ENCODE measurements at regions not wholly inside any gene's neighbourhood (a gene's known extent, or its start where the extent isn't known, plus 50 kb on each side); places are given as distances from the start of the nearest gene placed in this dataset.

DNA sequence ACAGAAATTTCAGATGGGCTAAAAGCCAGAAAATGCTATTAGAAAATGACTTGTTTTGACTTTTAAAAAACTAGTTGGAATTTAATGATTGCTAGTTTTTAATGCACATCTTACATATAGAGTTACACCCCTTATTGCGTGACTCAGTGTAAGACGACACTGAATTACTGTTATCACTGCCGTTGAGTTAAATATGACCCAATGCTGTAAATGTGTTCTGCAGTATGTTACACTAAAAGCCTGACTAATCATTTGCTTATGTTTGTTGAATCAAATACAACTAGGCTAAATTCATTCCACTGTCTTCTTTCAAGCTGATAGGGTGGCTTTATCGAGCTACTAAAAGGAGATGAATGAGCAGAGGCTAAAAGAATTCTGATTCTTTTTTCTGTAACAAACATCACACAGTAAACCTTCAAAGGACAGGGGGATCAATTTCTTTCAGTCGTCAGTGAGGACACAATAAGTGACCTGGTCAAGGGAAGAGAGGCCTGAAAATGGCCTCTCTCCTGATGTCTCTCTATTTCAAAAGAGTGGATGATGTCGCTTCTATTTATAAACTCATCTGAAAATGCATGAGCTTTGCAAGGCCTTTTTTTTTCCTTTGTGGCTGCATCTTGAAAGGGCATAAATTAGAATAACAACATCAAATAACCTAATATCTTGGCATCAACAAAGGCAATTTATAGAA lies 142.2 kb upstream of the KCNIP4 start:
- H3K27me3 Mint-ChIP-seq (ENCODE audit: insufficient read depth) = no peaks in the 10 kb centered on the region
- TF ChIP-seq, protein P1, sequence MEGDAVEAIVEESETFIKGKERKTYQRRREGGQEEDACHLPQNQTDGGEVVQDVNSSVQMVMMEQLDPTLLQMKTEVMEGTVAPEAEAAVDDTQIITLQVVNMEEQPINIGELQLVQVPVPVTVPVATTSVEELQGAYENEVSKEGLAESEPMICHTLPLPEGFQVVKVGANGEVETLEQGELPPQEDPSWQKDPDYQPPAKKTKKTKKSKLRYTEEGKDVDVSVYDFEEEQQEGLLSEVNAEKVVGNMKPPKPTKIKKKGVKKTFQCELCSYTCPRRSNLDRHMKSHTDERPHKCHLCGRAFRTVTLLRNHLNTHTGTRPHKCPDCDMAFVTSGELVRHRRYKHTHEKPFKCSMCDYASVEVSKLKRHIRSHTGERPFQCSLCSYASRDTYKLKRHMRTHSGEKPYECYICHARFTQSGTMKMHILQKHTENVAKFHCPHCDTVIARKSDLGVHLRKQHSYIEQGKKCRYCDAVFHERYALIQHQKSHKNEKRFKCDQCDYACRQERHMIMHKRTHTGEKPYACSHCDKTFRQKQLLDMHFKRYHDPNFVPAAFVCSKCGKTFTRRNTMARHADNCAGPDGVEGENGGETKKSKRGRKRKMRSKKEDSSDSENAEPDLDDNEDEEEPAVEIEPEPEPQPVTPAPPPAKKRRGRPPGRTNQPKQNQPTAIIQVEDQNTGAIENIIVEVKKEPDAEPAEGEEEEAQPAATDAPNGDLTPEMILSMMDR (IDR thresholded peaks at IDR 0.05) = no peak
- no peak overlapping the region for H3K27ac Mint-ChIP-seq
- no peaks in the 10 kb centered on the region for H3K4me1 Mint-ChIP-seq (ENCODE audit: low read depth)
- DNase-seq = no peak
- H3K4me3 Mint-ChIP-seq = no peak overlapping the region
- H3K9me3 Mint-ChIP-seq = peaks cover 15% of the 10 kb centered on the region
- H3K36me3 Mint-ChIP-seq (ENCODE audit: low read depth) = no peaks in the 10 kb centered on the region

DNA sequence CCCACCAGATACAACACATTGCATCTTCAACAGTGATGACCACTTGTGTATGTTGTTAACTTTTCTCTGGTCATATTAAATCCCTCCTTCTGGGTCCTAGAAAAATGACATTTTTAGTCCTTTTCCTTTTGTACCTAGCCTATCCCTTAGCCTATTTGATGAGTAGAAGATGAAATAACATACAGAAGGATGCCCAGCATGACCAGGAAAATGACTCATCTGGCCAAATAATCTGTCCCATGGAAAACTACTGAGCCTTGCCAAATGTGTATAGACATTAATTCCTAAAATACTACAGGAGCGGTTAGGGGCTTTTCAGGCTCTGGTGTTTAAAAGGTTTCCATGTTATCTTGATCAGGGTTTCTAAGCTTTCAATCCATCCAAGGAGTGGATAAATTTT lies 129.0 kb upstream of the KCNIP4 start:
- Mint-ChIP-seq H3K4me1 (ENCODE audit: low read depth) (no peaks in the 10 kb centered on the region), H3K27me3 (ENCODE audit: insufficient read depth) (no peaks in the 10 kb centered on the region), H3K4me3 (no peak overlapping the region), H3K9me3 (peaks cover 27% of the 10 kb centered on the region), H3K36me3 (ENCODE audit: low read depth) (peaks cover 3% of the 10 kb centered on the region; the same call in 1 of the 2 replicates), H3K27ac (no peak overlapping the region)
- TF ChIP-seq, protein P1 (IDR thresholded peaks at IDR 0.05) = no peak
- DNase-seq = no peak

DNA sequence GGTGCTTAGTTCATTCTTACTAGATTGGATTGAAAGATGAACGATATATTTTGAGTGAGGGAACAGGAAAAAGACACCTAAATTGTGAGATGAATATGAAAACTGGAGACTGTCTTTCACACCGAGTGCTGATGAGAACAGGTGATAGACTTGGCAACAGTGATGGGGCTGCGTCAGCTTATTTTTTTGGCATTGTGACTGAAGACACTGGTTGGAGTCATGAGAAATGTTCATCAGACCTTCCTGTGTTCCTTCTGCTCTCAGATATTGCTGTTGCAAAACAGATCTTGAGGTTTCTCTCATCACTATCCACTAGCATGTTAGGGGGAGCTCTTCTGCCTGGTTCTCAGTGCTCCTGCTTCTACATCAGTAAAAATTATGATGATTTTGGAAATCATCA lies 124.2 kb upstream of the KCNIP4 start:
- peaks cover 3% of the 10 kb centered on the region; the same call in 1 of the 2 replicates for H3K36me3 Mint-ChIP-seq (ENCODE audit: low read depth)
- TF ChIP-seq, protein P1 (IDR thresholded peaks at IDR 0.05) = no peak
- no peaks in the 10 kb centered on the region for H3K4me1 Mint-ChIP-seq (ENCODE audit: low read depth)
- H3K9me3 Mint-ChIP-seq = peaks cover 23% of the 10 kb centered on the region
- H3K27ac Mint-ChIP-seq = no peak overlapping the region
- DNase-seq = no peak
- no peak overlapping the region for H3K4me3 Mint-ChIP-seq
- H3K27me3 Mint-ChIP-seq (ENCODE audit: insufficient read depth) = no peaks in the 10 kb centered on the region

- no peak for DNase-seq
- H3K36me3 Mint-ChIP-seq (ENCODE audit: low read depth) = peaks cover 3% of the 10 kb centered on the region; the same call in 1 of the 2 replicates
- H3K4me1 Mint-ChIP-seq (ENCODE audit: low read depth) = no peaks in the 10 kb centered on the region
- H3K4me3 Mint-ChIP-seq = no peak overlapping the region
- H3K27ac Mint-ChIP-seq = no peak overlapping the region
- no peaks in the 10 kb centered on the region for H3K27me3 Mint-ChIP-seq (ENCODE audit: insufficient read depth)
- peaks cover 19% of the 10 kb centered on the region for H3K9me3 Mint-ChIP-seq
- TF ChIP-seq, protein P1 (IDR thresholded peaks at IDR 0.05) = no peak
These were observed 123.7 kb upstream of the KCNIP4 start for GRCh38 chr4:22072240-22072639.

DNA sequence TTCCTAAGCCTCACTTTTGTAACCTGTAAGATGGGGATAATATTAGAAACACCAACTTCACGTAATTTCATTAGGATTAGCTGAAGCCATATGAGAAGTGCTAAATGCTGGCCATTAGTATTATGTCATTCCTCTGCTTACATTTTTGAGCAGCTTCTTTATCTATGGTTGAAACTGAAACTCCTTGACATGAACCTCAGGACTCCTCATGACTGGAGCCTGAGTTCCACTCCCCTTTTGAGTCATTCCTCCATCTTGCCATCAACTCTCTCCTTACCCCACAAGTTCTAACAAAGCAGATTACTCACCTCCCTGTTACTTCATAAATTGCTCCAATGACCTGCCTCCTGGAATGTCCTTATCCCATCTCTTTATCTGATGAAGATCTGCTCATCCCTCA lies 123.2 kb upstream of the KCNIP4 start:
- no peaks in the 10 kb centered on the region for H3K4me1 Mint-ChIP-seq (ENCODE audit: low read depth)
- no peak for DNase-seq
- H3K9me3 Mint-ChIP-seq = peaks cover 17% of the 10 kb centered on the region
- peaks cover 3% of the 10 kb centered on the region; the same call in 1 of the 2 replicates for H3K36me3 Mint-ChIP-seq (ENCODE audit: low read depth)
- no peaks in the 10 kb centered on the region for H3K27me3 Mint-ChIP-seq (ENCODE audit: insufficient read depth)
- H3K4me3 Mint-ChIP-seq = no peak overlapping the region
- no peak overlapping the region for H3K27ac Mint-ChIP-seq
- TF ChIP-seq, protein P1 (IDR thresholded peaks at IDR 0.05) = no peak
